ENCODE measurements at regions not wholly inside any gene's neighbourhood (a gene's known extent, or its start where the extent isn't known, plus 50 kb on each side); places are given as distances from the start of the nearest gene placed in this dataset.

- Histone ChIP-seq H3K27ac (ENCODE audit: low read depth in 1 of 2, low read length in 2 of 2) (no peak overlapping the region), H3K9me3 (ENCODE audit: control insufficient read depth in 4 of 4, low read length in 3 of 4) (peaks cover 0 to 2% (median 0%) of the 10 kb centered on the region in 4 donors), H3K4me3 (ENCODE audit: low read depth in 1 of 3, low read length in 3 of 3) (no peak overlapping the region), H3K36me3 (ENCODE audit: control insufficient read depth in 4 of 4, insufficient read depth in 3 of 4, low read depth in 1 of 4, low read length in 3 of 4) (no peaks in the 10 kb centered on the region), H3K27me3 (ENCODE audit: control insufficient read depth in 4 of 4, insufficient read depth in 4 of 4, low read length in 3 of 4) (no peaks in the 10 kb centered on the region), H3K9ac (ENCODE audit: low read depth in 1 of 2, low read length in 2 of 2) (no peak overlapping the region), H3K4me1 (ENCODE audit: control insufficient read depth in 4 of 4, insufficient read depth in 4 of 4, low read length in 3 of 4) (no peaks in the 10 kb centered on the region)
- no peak for DNase-seq (ENCODE audit: low spot score)
- 83% methylated on average over 1 of the region's 1 CpG for WGBS
- TF ChIP-seq HNF4G (IDR thresholded peaks at IDR 0.05) = no peak
- TF ChIP-seq, protein P1, sequence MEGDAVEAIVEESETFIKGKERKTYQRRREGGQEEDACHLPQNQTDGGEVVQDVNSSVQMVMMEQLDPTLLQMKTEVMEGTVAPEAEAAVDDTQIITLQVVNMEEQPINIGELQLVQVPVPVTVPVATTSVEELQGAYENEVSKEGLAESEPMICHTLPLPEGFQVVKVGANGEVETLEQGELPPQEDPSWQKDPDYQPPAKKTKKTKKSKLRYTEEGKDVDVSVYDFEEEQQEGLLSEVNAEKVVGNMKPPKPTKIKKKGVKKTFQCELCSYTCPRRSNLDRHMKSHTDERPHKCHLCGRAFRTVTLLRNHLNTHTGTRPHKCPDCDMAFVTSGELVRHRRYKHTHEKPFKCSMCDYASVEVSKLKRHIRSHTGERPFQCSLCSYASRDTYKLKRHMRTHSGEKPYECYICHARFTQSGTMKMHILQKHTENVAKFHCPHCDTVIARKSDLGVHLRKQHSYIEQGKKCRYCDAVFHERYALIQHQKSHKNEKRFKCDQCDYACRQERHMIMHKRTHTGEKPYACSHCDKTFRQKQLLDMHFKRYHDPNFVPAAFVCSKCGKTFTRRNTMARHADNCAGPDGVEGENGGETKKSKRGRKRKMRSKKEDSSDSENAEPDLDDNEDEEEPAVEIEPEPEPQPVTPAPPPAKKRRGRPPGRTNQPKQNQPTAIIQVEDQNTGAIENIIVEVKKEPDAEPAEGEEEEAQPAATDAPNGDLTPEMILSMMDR (IDR thresholded peaks at IDR 0.05; ENCODE audit: low read depth, low read length, missing input control) = no peak
- TF ChIP-seq GABPA (IDR thresholded peaks at IDR 0.05 in 1 of 2, conservative IDR thresholded peaks at IDR 0.05 in 1 of 2) = no peak
- TF ChIP-seq, protein P2, sequence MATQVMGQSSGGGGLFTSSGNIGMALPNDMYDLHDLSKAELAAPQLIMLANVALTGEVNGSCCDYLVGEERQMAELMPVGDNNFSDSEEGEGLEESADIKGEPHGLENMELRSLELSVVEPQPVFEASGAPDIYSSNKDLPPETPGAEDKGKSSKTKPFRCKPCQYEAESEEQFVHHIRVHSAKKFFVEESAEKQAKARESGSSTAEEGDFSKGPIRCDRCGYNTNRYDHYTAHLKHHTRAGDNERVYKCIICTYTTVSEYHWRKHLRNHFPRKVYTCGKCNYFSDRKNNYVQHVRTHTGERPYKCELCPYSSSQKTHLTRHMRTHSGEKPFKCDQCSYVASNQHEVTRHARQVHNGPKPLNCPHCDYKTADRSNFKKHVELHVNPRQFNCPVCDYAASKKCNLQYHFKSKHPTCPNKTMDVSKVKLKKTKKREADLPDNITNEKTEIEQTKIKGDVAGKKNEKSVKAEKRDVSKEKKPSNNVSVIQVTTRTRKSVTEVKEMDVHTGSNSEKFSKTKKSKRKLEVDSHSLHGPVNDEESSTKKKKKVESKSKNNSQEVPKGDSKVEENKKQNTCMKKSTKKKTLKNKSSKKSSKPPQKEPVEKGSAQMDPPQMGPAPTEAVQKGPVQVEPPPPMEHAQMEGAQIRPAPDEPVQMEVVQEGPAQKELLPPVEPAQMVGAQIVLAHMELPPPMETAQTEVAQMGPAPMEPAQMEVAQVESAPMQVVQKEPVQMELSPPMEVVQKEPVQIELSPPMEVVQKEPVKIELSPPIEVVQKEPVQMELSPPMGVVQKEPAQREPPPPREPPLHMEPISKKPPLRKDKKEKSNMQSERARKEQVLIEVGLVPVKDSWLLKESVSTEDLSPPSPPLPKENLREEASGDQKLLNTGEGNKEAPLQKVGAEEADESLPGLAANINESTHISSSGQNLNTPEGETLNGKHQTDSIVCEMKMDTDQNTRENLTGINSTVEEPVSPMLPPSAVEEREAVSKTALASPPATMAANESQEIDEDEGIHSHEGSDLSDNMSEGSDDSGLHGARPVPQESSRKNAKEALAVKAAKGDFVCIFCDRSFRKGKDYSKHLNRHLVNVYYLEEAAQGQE (IDR thresholded peaks at IDR 0.05) = no peak
- no peak for TF ChIP-seq FOXA2 (IDR thresholded peaks at IDR 0.05)
- no peak for TF ChIP-seq HNF4A (conservative IDR thresholded peaks at IDR 0.05)
- no peak for TF ChIP-seq JUND (IDR thresholded peaks at IDR 0.05)
- no peak for TF ChIP-seq RXRA (IDR thresholded peaks at IDR 0.05)
- TF ChIP-seq RAD21 (IDR thresholded peaks at IDR 0.05) = no peak
- TF ChIP-seq YY1 (IDR thresholded peaks at IDR 0.05) = no peak
- TF ChIP-seq, protein P3, sequence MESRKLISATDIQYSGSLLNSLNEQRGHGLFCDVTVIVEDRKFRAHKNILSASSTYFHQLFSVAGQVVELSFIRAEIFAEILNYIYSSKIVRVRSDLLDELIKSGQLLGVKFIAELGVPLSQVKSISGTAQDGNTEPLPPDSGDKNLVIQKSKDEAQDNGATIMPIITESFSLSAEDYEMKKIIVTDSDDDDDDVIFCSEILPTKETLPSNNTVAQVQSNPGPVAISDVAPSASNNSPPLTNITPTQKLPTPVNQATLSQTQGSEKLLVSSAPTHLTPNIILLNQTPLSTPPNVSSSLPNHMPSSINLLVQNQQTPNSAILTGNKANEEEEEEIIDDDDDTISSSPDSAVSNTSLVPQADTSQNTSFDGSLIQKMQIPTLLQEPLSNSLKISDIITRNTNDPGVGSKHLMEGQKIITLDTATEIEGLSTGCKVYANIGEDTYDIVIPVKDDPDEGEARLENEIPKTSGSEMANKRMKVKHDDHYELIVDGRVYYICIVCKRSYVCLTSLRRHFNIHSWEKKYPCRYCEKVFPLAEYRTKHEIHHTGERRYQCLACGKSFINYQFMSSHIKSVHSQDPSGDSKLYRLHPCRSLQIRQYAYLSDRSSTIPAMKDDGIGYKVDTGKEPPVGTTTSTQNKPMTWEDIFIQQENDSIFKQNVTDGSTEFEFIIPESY (IDR thresholded peaks at IDR 0.05) = no peak
- no peak for TF ChIP-seq FOXA1 (IDR thresholded peaks at IDR 0.05)
- TF ChIP-seq, protein P4, sequence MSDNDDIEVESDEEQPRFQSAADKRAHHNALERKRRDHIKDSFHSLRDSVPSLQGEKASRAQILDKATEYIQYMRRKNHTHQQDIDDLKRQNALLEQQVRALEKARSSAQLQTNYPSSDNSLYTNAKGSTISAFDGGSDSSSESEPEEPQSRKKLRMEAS (IDR thresholded peaks at IDR 0.05) = no peak
- TF ChIP-seq SP1 (IDR thresholded peaks at IDR 0.05) = no peak
- TF ChIP-seq EGR1 (IDR thresholded peaks at IDR 0.05; ENCODE audit: low read depth in 2 of 2) = no peak
Measured at GRCh38 chr3:110968076-110968475, 103.5 kb upstream of the NECTIN3 start.
